ENCODE measurements at regions not wholly inside any gene's neighbourhood (a gene's known extent, or its start where the extent isn't known, plus 50 kb on each side); places are given as distances from the start of the nearest gene placed in this dataset.

- TF ChIP-seq CTCF (IDR thresholded peaks at IDR 0.05) (no peak), EZH2 (IDR thresholded peaks at IDR 0.05; ENCODE audit: borderline replicate concordance, insufficient read depth, low read depth, low read length, poor library complexity, severe bottlenecking) (no peak)
These were observed 78.5 kb upstream of the HK2 start for GRCh38 chr2:74755386-74755785.
